HepG2 (cell line): ENCODE measurements at regions not wholly inside any gene's neighbourhood (a gene's known extent, or its start where the extent isn't known, plus 50 kb on each side); places are given as distances from the start of the nearest gene placed in this dataset.

Experiments
- ATAC-seq: fragments of 200-7000 bp; cut with Tn5 transposase; 3 replicates; pipeline ENCODE4 v1.9.1; 2020; ENCODE audit warnings: mild to moderate bottlenecking, moderate library complexity
- BruUV-seq: library from RNA; stranded (reverse); fragments of 400-500 nt; replicated peaks from 2 replicates; lab custom pipeline; 2021; lab: Mats Ljungman, UMichigan
- CTCF ChIA-PET: fragments of 300-600 bp; formaldehyde crosslinking; extraction: SDS; loops from one replicate; lab custom pipeline; 2021; ENCODE audit warnings: low total read pairs, inconsistent platforms, low intra/inter-chr PET ratio; lab: Yijun Ruan, JAX
- POLR2A ChIA-PET: fragments of 350-600 bp; sonication (Branson Sonifier 250); formaldehyde crosslinking; loops from one replicate; lab custom pipeline; 2020; ENCODE audit warnings: antibody characterized with exemption, inconsistent platforms; lab: Yijun Ruan, JAX
- DNase-seq: peaks from one replicate; pipeline ENCODE4 v3.0.0-alpha.2; 2015; ENCODE audit warnings: low spot score
- FAIRE-seq: peaks from 3 replicates; lab custom pipeline; 2011; peaks lifted over from hg19 to GRCh38; lab: Jason Lieb, UNC
- H2AFZ ChIP-seq: one replicate; pipeline ENCODE4 v1.6.1; 2011; ENCODE audit warnings: low read length, inconsistent platforms
- H3K27ac ChIP-seq: fragments of 300-600 bp; 3 replicates; pipeline ENCODE4 v1.8.0; 2011; ENCODE audit warnings: mixed run types, mild to moderate bottlenecking, mixed read lengths, low read length, inconsistent platforms; ENCODE audit not compliant: insufficient read depth; ENCODE audit errors: extremely low read length
- H3K27me3 ChIP-seq, 2 experiments: fragments of 200-600 bp in 1 of 2; 2 replicates in 1 of 2; 3 replicates in 1 of 2; pipeline versions ENCODE4 v1.6.0 to v1.8.0; 2011; ENCODE audit warnings: low read length in 2 of 2, mild to moderate bottlenecking in 2 of 2, moderate library complexity in 2 of 2, inconsistent platforms in 1 of 2; ENCODE audit not compliant: insufficient read depth in 2 of 2, control insufficient read depth in 1 of 2
- H3K36me3 ChIP-seq, 2 experiments: fragments of 200-600 bp in 1 of 2; replicated peaks in 1 of 2; 2 replicates in 1 of 2; 3 replicates in 1 of 2; pipeline versions ENCODE4 v1.5.1 to v1.8.0; 2011; ENCODE audit warnings: low read length in 2 of 2, inconsistent platforms in 1 of 2; ENCODE audit not compliant: insufficient read depth in 2 of 2, control insufficient read depth in 1 of 2
- H3K4me1 ChIP-seq: 2 replicates; pipeline ENCODE4 v1.5.1; 2012; ENCODE audit warnings: low read length, inconsistent platforms; ENCODE audit not compliant: insufficient read depth
- H3K4me2 ChIP-seq: 2 replicates; pipeline ENCODE4 v1.6.0; 2011; ENCODE audit warnings: low read depth, low read length, inconsistent platforms
- H3K4me3 ChIP-seq, 3 experiments: fragments of 200-600 bp in 1 of 3; sonication (generic), shearing (Covaris generic) in 1 of 3; replicated peaks in 1 of 3; 2 replicates each; pipeline ENCODE4 v1.5.1; 2011 to 2016; ENCODE audit warnings: low read length in 3 of 3, inconsistent platforms in 2 of 3, low read depth in 2 of 3, mild to moderate bottlenecking in 2 of 3, control low read depth in 1 of 3, mixed read lengths in 1 of 3; ENCODE audit not compliant: insufficient read depth in 1 of 3
- H3K79me2 ChIP-seq: one replicate; pipeline ENCODE4 v1.6.1; 2011; ENCODE audit warnings: low read length, inconsistent platforms; ENCODE audit not compliant: insufficient read depth
- H3K9ac ChIP-seq: 2 replicates; pipeline ENCODE4 v1.6.0; 2011; ENCODE audit warnings: mild to moderate bottlenecking, low read depth, low read length, inconsistent platforms; ENCODE audit not compliant: insufficient read depth
- H3K9me3 ChIP-seq: 2 replicates; pipeline ENCODE4 v1.5.1; 2012; ENCODE audit warnings: mild to moderate bottlenecking, low read length
- H4K20me1 ChIP-seq: 2 replicates; pipeline ENCODE4 v1.6.0; 2011; ENCODE audit warnings: inconsistent platforms, mild to moderate bottlenecking, low read length, moderate library complexity; ENCODE audit not compliant: insufficient read depth
- ATF7 ChIP-seq, 2 experiments: fragments of 450-650 bp in 1 of 2; sonication (generic) in 1 of 2; formaldehyde crosslinking in 1 of 2; IDR thresholded peaks; 2 replicates each; pipeline versions ENCODE4 v1.4.0 to v1.6.1; 2016 to 2020; ENCODE audit warnings: antibody characterized with exemption in 1 of 2, mild to moderate bottlenecking in 1 of 2, missing genetic modification reagents in 1 of 2
- CENPBD1 ChIP-seq: sonication (generic); formaldehyde crosslinking; IDR thresholded peaks from 2 replicates; pipeline ENCODE4 v1.8.0; 2022; ENCODE audit warnings: missing genetic modification reagents, low read depth, mild to moderate bottlenecking, borderline replicate concordance
- DBP ChIP-seq: sonication (generic); formaldehyde crosslinking; IDR thresholded peaks from 2 replicates; pipeline ENCODE4 v1.4.0; 2020; ENCODE audit warnings: missing genetic modification reagents; ENCODE audit errors: not compliant biosample characterization
- MTA3 ChIP-seq: sonication (generic); formaldehyde crosslinking; IDR thresholded peaks from 2 replicates; pipeline ENCODE4 v1.4.0; 2020; ENCODE audit warnings: missing genetic modification reagents
- NFE2L1 ChIP-seq: sonication (generic); formaldehyde crosslinking; IDR thresholded peaks from 2 replicates; pipeline ENCODE4 v1.4.0; 2020; ENCODE audit warnings: missing genetic modification reagents, mild to moderate bottlenecking, borderline replicate concordance
- NFIB ChIP-seq: sonication (generic); formaldehyde crosslinking; IDR thresholded peaks from 2 replicates; pipeline ENCODE4 v1.9.0; 2021; ENCODE audit warnings: missing genetic modification reagents, mild to moderate bottlenecking, borderline replicate concordance
- NR2F2 ChIP-seq: IDR thresholded peaks from 2 replicates; pipeline ENCODE4 v1.6.1; 2012; ENCODE audit warnings: low read depth, inconsistent platforms, borderline replicate concordance
- PAX8 ChIP-seq: sonication (generic); formaldehyde crosslinking; IDR thresholded peaks from 2 replicates; pipeline ENCODE4 v1.8.0; 2022; ENCODE audit warnings: mild to moderate bottlenecking, missing genetic modification reagents, borderline replicate concordance
- REPIN1 ChIP-seq: sonication (generic); formaldehyde crosslinking; IDR thresholded peaks from 2 replicates; pipeline ENCODE4 v1.8.0; 2022; ENCODE audit warnings: missing genetic modification reagents, low read depth, mild to moderate bottlenecking, borderline replicate concordance
- SOX6 ChIP-seq, 2 experiments: fragments of 450-650 bp in 1 of 2; sonication (generic) in 1 of 2; formaldehyde crosslinking in 1 of 2; IDR thresholded peaks; 2 replicates each; pipeline versions ENCODE4 v1.4.0 to v1.6.1; 2017 to 2020; ENCODE audit warnings: antibody characterized with exemption in 1 of 2, mild to moderate bottlenecking in 1 of 2, missing genetic modification reagents in 1 of 2
- TCF12 ChIP-seq, 2 experiments: fragments of 450-650 bp in 1 of 2; sonication (generic) in 1 of 2; formaldehyde crosslinking in 1 of 2; IDR thresholded peaks; 2 replicates each; pipeline versions ENCODE4 v1.6.1 to v1.8.0; 2017 to 2022; ENCODE audit warnings: antibody characterized with exemption in 1 of 2, mild to moderate bottlenecking in 1 of 2, missing genetic modification reagents in 1 of 2, moderate library complexity in 1 of 2
- ZNF704 ChIP-seq: sonication (generic); formaldehyde crosslinking; IDR thresholded peaks from 2 replicates; pipeline ENCODE4 v1.8.1; 2023; ENCODE audit warnings: mild to moderate bottlenecking, inconsistent platforms, moderate library complexity, missing genetic modification reagents, borderline replicate concordance
- WGBS: methylation state at CpG from one replicate; pipeline ENCODE4 v1.1.6; 2017; ENCODE audit warnings: low lambda C conversion rate; 5-methylcytosine and 5-hydroxymethylcytosine counted together
- in situ Hi-C: cut with HindIII; loops from 2 replicates; pipeline ENCODE4 v1.10.0; 2017; ENCODE audit warnings: low pct_unique_long_range_greater_than_20kb; ENCODE audit not compliant: extremely low pct_ligation_motif_present
- intact Hi-C: fragments of 100-400 bp; cut with micrococcal nuclease; formaldehyde crosslinking; loops from one replicate; pipeline ENCODE4 v1.10.0; 2022; ENCODE audit not compliant: unreplicated experiment

- intact Hi-C loops: no loop called here
Measured at GRCh38 chr3:157667493-157667892, 164.3 kb upstream of the VEPH1 start.

GRCh38 chr3:157662171-157662570 lies 159.0 kb upstream of the VEPH1 start:
- no TSS peak for BruUV-seq
- no peaks in the 10 kb centered on the region for H3K27me3 ChIP-seq
- no peak overlapping the region for H3K9ac ChIP-seq
- no peak for ATAC-seq
- CTCF ChIA-PET: no interaction called here
- in situ Hi-C loops (no loop called here), intact Hi-C loops (no loop called here)
- no peaks in the 10 kb centered on the region for H4K20me1 ChIP-seq
- H3K4me1 ChIP-seq: no peaks in the 10 kb centered on the region
- no peak overlapping the region for H3K27ac ChIP-seq
- no peak overlapping the region for H3K4me3 ChIP-seq
- FAIRE-seq: no peak
- no peak for DNase-seq
- TF ChIP-seq DBP (CRISPR knock-in tag) (no peak), CENPBD1 (CRISPR knock-in tag) (no peak), NFE2L1 (CRISPR knock-in tag) (no peak), ZNF704 (CRISPR knock-in tag) (no peak), SOX6 (IDR thresholded peaks at IDR 0.05) (no peak), SOX6 (CRISPR knock-in tag; IDR thresholded peaks at IDR 0.05) (no peak), ATF7 (IDR thresholded peaks at IDR 0.05) (no peak), ATF7 (CRISPR knock-in tag; IDR thresholded peaks at IDR 0.05) (no peak), NR2F2 (no peak)
- no peak overlapping the region for H2AFZ ChIP-seq
- no peaks in the 10 kb centered on the region for H3K36me3 ChIP-seq
- H3K4me2 ChIP-seq: no peak overlapping the region
- H3K9me3 ChIP-seq: no peaks in the 10 kb centered on the region
- POLR2A ChIA-PET: no interaction called here
- H3K79me2 ChIP-seq: no peaks in the 10 kb centered on the region

More at GRCh38 chr3:157667493-157667892, 164.3 kb upstream of the VEPH1 start:
- no peak for TF ChIP-seq TCF12 (IDR thresholded peaks at IDR 0.05)
- no peak for TF ChIP-seq TCF12 (CRISPR knock-in tag; IDR thresholded peaks at IDR 0.05)
- no peak for TF ChIP-seq REPIN1 (CRISPR knock-in tag)
- no peak for TF ChIP-seq NFIB (CRISPR knock-in tag)
- no peak for TF ChIP-seq MTA3
- no peak for TF ChIP-seq PAX8
- no peaks in the 10 kb centered on the region for H3K4me1 ChIP-seq
- H3K4me2 ChIP-seq: no peak overlapping the region
- H3K36me3 ChIP-seq: no peaks in the 10 kb centered on the region
- WGBS: 5% methylated on average over 2 of the region's 2 CpGs
- H3K4me3 ChIP-seq: no peak overlapping the region
- H3K9me3 ChIP-seq: no peaks in the 10 kb centered on the region
- ATAC-seq (no peak), FAIRE-seq (no peak), DNase-seq (no peak)
- no peaks in the 10 kb centered on the region for H3K79me2 ChIP-seq
- no TSS peak for BruUV-seq
- ChIA-PET POLR2A (no interaction called here), CTCF (no interaction called here)
- H2AFZ ChIP-seq: no peak overlapping the region
- no peak overlapping the region for H3K9ac ChIP-seq
- in situ Hi-C loops: no loop called here
- H3K27me3 ChIP-seq: no peaks in the 10 kb centered on the region
- no peak overlapping the region for H3K27ac ChIP-seq
- H4K20me1 ChIP-seq: no peaks in the 10 kb centered on the region
